HG02885 (cell line): ENCODE measurements at regions not wholly inside any gene's neighbourhood (a gene's known extent, or its start where the extent isn't known, plus 50 kb on each side); places are given as distances from the start of the nearest gene placed in this dataset.

Experiments
- ATAC-seq: cut with Tn5 transposase; IDR thresholded peaks from one replicate; pipeline ENCODE4 v1.9.1; 2021; ENCODE audit warnings: mild to moderate bottlenecking; ENCODE audit not compliant: unreplicated experiment, poor library complexity

DNA sequence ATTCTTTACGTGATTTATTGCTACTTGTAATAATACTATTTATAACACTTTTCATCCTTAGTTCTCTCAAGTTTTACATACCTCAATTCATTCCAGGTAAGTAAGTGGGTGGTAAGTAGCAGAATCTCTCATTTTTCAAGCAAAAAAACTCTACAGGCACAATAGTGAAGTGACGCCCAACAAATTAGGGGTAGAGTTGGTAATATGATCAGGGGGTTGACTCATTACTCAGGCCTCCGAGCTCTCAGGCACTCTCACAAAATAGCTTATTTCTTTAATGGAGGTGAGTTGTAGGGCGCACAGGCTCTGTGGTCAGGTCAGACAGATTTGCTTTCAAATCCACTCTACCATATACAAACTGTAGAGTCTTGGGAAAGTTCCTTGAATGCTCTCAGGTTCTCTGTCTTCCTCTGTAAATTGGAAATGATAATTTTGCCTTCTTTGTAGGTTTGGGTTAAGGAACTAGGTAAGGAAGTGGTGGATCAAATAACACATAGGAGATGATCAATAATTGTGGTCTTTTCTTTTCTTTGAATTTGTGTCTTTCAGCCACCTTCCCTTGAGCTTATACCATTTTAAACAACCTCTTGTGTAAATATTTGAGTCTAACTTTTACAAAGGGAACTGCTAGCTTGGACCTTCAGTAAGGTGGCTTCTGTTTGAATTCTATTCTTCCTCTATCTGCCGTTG lies 134.9 kb upstream of the LEF1 start:
- ATAC-seq: no peak

DNA sequence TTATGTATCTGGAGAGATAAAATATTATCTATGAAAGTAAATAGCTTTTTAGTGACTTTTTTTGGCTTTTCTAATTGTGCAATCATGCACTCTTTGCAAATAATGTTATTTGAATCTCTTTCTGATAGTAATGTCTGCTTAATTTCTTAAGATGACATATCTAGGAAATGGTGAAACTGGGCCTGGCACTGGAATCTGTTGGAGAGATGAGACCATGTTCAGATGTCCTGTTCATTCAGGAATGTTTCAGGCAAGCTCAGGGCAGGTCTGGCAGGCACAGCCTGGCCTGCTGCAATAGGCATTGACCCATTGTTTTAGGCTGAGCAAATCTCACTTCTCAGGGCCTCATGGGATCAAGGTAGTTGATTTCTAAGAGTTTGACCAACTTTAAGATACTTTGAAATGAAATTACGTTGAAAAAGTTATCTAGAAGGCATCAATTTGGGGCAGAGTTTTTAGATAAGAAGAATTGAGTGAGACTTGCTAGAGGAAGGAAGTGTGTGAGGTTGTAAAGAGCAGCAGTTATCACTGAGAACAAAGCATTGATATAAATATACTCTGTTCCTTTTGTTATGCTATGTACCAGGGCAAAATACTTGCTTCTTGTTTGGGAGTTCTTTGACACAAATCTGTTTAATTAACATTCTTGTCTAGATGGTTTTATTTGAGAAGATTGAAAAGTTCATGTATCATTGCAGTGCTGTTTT lies 133.0 kb upstream of the LEF1 start:
- no peak for ATAC-seq

DNA sequence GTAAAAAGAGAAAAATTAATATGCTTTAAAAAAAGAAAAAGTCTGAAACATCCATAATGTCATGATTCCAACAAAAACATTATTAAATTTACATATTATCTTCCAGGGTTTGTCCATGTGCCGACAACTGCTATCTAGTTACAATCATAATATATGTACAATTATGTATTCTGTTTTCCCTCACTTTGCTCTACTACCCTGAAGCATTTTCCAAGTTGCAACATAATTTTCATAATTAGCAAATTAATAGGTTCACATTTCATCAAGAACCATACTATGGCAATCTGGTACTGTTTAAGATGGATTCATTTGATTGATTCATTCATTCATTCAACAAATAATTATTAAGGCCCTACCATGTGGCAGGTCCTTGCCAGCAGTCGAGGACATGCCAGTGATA lies 128.9 kb upstream of the LEF1 start:
- ATAC-seq: no peak

DNA sequence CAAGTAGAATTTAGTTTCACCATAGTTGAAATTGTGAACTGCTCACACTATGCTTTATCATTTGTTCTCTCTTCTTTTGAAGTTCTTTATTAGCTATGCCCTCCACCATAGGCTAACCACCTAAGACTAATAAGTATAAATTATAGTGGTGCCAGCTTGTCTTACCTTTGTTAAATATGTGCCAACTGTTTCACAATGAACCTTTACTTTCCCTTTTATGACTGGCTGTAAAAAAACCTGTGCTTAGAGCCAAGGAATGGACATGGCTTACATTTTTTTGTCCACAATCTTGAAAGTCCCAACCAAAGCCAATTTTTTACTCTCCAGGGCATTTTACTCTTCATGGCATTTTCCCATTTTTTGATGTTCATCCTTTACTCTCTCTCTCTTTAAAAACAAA lies 123.5 kb upstream of the LEF1 start:
- no peak for ATAC-seq

DNA sequence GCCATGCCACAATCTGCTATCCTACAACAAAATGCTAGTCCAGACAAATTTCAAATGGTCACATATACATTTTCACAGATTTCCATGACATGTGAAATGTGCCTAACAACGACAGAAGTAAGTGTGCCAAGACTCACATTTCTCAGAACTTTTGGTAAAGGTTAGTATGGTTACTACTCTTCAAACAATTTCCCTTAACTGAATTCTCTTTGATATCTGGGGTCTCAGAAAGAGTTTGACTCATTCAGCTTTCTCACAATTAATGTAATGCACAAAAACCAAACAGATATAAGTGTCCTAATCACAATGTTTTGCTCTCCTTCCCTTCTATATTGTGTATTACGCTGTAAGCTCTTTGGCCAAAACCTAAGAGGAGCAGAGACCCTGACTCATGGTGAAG lies 122.4 kb upstream of the LEF1 start:
- ATAC-seq: no peak

DNA sequence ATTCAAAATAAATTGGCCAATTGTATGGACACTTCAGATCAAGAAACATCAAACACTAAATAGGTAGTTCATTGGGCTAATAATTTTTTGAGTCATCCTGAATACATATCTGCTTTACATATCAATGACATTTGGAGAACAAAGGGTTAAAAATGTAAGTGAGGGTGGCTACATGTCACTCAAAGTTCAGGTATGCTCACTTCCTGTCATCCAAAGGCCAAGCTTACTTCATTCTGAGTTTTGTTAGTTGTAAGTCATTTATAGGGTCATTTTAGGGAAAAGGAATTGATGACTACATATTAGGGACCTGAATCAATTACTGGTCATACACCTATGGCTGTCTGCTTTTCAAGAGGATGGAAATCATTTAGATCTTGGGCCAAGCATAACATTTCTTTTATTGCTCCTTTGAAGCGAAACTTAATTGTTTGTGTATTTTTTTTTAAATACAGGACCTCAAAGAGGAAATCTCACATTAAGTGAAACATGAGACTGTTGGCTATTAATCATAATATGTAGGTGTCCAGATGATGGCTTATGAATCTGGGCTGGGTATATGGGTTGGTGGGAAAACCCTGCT lies 119.2 kb upstream of the LEF1 start:
- no peak for ATAC-seq

DNA sequence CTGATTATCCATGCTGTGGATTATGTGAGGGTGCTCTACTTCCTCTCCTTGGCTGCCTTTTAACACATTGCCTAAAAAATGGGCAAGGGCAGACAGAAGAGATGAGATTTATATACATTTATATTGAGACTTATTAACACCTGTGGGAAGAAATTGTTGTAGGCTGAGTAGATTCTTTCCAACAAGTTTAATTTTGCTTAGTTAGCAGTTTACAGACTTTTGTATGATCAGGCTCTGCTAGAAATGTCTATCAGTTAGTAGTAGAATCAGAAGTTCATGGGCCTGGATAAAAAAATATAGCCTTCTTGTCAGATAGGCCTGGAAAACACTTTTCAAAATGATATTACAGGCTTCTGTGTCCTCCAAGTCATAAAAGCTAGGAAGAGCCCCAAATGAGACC lies 111.3 kb upstream of the LEF1 start:
- no peak for ATAC-seq

DNA sequence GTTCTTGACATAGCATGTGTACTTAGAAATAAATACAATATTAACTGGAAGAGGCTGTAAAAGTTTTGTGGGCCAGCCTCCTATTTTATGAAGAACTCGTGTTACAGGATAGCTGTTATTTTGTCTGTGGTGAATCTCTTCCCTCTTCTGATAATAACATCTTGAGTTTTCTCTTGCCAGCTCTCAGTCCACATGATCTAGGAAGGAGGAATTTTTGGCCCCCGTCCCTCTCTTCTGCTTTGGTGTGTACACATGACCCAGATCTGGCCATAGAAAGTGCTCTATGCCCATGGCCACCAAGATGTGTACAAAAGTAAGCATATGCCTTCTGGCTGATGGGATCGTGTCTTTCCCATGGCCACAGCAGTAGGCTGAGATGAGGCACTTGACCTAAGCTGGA lies 108.0 kb upstream of the LEF1 start:
- ATAC-seq: no peak

DNA sequence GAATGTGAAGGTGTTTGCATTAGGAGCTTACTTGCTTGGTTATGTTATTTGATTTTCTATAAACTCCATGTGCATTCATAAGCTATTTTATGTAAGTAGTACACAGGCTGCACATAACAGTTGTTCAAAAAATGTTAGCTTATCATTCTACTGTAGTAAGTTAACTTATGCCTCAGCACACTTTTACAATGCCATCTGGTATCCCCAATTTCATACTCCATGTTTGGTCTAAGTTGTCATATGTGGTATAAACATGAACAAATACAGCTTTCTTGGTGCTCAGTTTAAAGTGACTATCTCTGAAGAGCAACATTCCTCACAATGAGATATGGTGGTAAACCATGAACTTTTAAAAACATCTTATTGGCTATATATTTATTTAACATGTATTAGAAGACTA lies 104.3 kb upstream of the LEF1 start:
- ATAC-seq: no peak

DNA sequence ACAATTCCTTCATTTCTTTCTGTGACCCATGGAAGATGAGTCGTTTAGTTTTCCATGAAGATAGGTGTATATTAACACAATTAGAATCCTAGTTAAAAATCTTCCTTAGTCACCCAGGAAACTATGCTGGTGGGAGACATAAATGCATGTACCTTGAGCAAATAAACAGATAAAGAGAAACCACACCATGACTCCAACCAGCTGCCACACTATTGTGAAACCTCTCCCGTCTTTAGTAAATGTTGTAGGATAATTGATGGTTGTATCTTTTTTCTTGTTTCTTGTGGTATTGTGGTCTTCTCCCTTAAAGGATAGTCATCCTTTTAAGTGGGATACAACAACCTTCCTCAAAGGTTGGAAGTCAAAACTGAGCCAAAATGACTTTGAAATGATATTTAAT lies 103.8 kb upstream of the LEF1 start:
- ATAC-seq: no peak

DNA sequence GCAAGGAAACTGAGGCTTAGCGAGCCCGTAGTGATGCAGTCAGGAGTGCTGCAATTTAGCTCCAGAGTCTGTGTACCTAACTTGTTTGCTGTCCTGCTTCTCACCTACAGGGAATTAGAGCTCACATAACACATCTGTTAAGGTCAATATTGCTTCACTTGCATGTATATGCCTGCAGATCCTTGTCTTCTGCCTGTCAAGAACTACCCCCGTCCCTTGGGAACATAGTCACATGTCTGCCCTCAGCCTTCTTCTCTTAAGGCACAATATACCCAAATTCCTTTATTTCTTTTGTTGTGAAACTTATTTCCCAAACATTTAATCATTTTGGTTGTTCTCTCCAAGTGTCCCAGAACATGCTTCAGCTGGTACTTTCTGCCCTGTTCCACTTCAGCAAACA lies 103.3 kb upstream of the LEF1 start:
- ATAC-seq: no peak

DNA sequence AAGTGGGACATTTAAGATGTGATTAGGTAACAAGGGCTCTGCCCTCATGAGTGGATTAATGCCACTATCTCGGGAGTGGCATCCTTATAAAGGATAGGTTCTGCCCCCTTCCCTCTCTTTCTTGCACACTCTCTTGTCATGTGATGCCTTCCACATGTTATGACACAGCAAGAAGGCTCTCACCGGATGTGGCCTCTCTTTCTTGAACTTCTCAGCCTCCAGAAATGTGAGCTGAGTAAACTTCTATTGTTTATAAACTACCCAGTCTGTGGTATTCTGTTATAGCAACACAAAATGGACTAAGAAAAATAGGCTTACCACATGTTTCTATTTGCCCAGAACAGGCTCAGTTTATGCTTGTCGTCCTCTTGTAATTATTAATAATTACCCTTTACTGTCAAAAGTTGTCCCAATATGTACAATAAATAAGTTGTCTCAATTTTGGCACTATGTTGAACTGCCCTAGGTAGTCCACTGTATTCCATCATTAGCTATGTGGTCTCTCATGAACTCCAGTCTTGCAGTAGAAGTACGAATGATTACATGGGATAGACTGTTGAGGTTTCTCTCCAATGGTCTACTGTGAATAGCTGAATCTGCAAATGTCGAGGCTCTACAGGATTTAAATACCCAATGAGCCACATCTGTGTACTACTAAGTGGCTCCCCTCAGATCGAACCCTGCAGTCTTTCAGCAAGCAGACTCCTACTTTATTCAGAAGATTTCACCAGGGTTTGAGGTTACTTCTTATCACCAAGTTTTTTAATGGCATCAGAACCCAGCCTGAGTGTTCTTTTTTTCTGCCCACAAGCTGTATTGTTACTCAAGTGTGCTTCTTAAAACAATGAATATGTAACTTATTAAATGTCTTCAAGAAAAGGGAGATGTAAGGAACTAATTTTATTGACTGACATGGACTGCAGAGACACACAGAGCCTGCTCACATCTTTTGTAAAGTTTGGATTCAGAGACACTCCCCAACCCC lies 102.0 kb upstream of the LEF1 start:
- no peak for ATAC-seq

DNA sequence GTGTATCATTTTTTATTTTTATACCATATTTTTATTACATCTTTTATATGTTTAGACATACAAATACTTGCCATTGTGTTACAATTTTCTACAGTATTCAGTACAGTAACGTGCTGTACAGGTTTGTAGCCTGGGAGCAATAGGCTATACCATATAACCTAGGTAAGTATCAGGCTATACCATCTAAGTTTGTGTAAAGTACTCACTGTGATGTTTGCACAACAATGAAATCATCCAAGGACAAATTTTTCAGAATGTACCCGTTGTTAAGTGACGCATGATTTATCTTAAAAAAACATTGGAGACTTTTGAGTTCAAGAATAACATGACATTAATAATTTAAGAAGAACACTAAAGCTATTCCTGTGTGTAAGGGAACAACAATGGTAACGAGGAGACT lies 96.0 kb upstream of the LEF1 start:
- no peak for ATAC-seq

DNA sequence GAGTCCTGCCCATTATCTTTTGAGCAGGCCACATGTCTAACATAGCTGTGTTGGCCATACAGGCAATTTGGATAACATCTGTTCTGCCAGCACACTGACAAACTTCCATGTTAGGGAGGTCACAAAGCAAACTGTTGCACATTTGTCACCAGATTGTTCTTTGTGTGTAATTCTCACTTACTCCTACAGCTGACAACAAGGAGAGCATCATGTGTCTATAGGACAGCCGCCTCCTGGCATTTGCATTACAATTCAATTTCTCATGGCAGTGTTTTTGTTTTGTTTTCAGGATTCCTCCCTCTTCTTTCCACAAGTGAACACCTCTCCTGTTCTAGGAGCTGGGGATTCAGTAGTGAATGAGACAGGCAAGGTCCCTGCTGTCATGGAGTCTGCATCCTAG lies 94.3 kb upstream of the LEF1 start:
- no peak for ATAC-seq

DNA sequence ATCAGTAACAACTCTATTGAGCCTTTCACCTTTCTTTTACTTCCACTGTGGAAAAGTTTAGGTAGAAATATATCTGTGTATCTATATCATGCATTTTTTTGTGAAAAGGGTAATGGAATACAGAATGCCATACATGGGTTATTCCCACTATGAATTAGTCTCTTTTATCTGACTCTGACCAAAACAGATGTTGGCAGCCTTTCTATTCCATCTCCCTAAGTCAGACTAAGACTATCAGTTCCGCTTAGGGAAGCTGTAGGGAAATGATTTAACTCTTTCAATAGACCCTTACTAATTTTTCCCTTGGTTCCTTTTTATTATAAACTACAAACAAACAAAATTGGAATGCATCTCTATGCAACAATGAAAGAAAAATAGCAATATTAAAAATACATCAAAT lies 92.3 kb upstream of the LEF1 start:
- ATAC-seq: no peak

DNA sequence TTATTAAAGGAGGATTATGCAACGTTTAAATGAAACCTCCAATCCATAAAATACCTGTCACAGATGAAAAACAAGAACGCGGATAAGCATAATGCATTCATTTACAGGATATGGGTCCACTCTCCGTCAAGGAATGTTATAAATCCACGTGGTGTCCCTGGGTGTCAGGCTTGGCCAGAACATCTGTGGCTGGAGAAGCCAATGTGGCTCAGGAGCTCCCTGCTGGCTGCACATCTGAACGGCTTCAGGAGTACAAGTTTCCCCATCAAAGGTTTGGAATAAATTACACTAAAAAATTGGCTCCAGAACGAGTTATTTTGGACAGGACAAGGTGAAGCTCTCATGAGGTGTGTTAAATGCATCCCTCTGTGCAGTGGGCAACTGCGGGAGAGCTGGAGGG lies 87.8 kb upstream of the LEF1 start:
- ATAC-seq: no peak

DNA sequence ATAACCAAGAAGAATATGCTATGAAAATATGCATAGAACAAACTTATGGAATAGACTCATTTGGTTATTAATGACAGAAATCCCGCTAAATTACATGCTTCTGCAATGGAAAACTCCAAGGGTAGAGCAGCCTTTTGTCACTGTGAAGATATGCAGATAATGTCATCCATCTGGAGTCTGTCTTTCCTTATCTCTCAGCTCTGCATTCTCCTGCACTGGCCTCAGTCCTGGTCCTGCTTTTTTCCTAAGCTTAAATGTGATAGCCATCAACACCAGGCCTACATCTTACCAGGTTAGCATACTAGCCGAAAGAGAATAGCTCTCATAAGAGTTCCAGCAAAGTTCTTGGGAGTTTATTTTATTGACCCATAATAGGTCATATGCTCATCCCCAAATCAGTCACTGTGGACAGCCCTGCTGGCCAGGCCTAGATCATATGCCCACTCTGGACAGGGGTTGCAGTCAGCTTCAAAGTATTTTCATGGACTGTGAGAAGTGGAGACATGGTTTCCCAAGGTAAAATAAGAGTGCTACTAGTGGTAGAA lies 86.5 kb upstream of the LEF1 start:
- no peak for ATAC-seq

DNA sequence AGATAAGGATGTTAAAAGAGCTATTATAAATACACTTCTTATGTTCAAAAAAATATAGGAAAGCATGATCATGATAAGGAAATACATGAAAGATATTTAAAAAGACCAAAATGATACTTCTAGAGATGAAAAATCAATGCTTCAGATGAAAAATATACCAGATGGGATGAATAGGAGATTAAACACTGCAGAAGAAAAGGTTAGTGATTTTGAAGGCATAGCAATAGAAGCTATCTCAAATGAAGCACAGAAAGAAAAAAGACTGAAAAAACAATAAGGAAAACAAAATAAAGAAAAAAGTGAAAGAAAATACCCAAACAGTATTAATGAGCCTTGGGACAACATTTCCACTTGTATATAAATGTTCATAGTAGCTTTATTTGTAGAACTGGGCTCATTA lies 80.7 kb upstream of the LEF1 start:
- no peak for ATAC-seq

DNA sequence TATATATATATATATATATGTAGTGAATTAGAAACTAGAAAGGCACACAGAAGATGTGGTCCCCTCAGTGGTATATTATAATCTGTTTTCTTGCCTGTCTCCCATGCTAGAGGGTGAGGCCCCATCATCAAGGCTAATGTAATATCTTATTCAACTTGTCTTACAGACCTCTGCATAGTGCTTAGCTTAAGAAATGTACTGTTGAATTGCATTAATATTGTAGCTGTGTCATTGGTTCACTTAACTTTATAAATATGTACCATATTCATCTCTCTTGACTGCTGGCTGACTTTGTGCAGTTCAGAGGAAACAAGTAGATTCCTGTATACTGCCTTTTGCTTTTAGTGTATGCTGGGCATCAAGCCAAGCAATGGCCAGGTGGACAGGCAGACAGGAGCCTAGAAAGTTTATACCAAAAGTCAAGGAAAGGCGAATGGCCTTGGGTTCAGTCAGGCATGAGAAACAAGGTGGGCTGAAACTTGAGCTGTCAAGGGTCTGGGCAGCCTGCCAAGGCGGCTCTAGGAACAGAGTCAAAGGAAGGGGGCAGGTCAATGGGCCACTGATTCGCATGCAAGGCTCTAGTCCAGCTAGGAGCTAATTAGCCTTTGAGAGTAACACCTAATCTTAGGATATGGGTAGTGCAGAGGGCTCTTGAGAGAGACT lies 78.8 kb upstream of the LEF1 start:
- no peak for ATAC-seq

DNA sequence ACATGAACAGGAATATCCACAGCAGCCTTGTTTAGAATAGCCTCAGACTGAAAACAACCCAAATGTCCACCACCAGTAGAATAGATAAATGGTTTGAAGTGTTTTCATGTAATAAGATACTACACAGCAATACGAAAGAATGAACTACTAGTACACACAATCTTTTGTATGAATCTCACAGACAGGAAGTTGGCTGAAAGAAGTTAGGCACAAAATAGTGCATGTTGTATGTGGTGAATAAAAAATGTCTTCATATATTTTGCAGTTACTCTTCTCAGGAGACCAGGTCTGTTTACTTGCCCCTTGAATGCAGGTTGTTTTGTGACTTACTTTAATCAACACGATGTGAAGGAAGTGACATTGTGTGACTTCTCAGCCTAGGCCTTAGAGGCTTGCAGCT lies 75.9 kb upstream of the LEF1 start:
- ATAC-seq: no peak
